Small intestine (tissue), 7 donors: ENCODE measurements at regions not wholly inside any gene's neighbourhood (a gene's known extent, or its start where the extent isn't known, plus 50 kb on each side); places are given as distances from the start of the nearest gene placed in this dataset.
A peak's percentile ranks its signal among the peaks of the same experiment; 100 is the strongest.

ENCODE experiments used
- DNase-seq, 2 donors: peaks; one replicate each; pipeline versions ENCODE4 v3.0.0 to v3.0.0-alpha.2; 2013
- FAIRE-seq: peaks from 2 replicates; lab custom pipeline; 2012; peaks lifted over from hg19 to GRCh38; lab: Jason Lieb, UNC
- H3K27ac ChIP-seq, 3 donors: one replicate each; pipeline ENCODE4 v1.5.1; 2013; ENCODE audit warnings: low read length in 2 of 3, mild to moderate bottlenecking in 2 of 3, control low read depth in 1 of 3, inconsistent platforms in 1 of 3, low read depth in 1 of 3, moderate library complexity in 1 of 3
- H3K27me3 ChIP-seq, 3 donors: one replicate each; pipeline ENCODE4 v1.6.1; 2013; ENCODE audit warnings: low read length in 3 of 3, inconsistent platforms in 1 of 3; ENCODE audit not compliant: control insufficient read depth in 3 of 3, insufficient read depth in 3 of 3
- H3K36me3 ChIP-seq, 3 donors: one replicate each; pipeline ENCODE4 v1.6.1; 2013; ENCODE audit warnings: low read length in 3 of 3, inconsistent platforms in 1 of 3, low read depth in 1 of 3, mild to moderate bottlenecking in 1 of 3, moderate library complexity in 1 of 3; ENCODE audit not compliant: control insufficient read depth in 3 of 3, insufficient read depth in 2 of 3
- H3K4me1 ChIP-seq, 3 donors: one replicate each; pipeline ENCODE4 v1.6.1; 2013; ENCODE audit warnings: low read length in 2 of 3, inconsistent platforms in 1 of 3, low read depth in 1 of 3, mild to moderate bottlenecking in 1 of 3, moderate library complexity in 1 of 3; ENCODE audit not compliant: control insufficient read depth in 3 of 3, insufficient read depth in 2 of 3
- H3K4me3 ChIP-seq, 3 donors: one replicate each; pipeline ENCODE4 v1.5.1; 2013; ENCODE audit warnings: low read length in 3 of 3, control low read depth in 1 of 3, inconsistent platforms in 1 of 3, low read depth in 1 of 3, mild to moderate bottlenecking in 1 of 3, moderate library complexity in 1 of 3
- H3K9me3 ChIP-seq, 2 donors: one replicate each; pipeline ENCODE4 v1.6.1; 2013; ENCODE audit warnings: low read depth in 1 of 2, low read length in 1 of 2; ENCODE audit not compliant: control insufficient read depth in 2 of 2, insufficient read depth in 1 of 2
- WGBS, 3 donors: extraction: QIAGEN DNeasy Blood & Tissue Kit; methylation state at CpG; one replicate each; pipeline ENCODE4 v1.1.7; 2013; 5-methylcytosine and 5-hydroxymethylcytosine counted together
- donor health status: healthy with polysubstance abuse.
- donor health status: control.
- donor health status: control.
- donor health status: Bipolar disorder and iron deficiency.
- donor health status: healthy.

DNA sequence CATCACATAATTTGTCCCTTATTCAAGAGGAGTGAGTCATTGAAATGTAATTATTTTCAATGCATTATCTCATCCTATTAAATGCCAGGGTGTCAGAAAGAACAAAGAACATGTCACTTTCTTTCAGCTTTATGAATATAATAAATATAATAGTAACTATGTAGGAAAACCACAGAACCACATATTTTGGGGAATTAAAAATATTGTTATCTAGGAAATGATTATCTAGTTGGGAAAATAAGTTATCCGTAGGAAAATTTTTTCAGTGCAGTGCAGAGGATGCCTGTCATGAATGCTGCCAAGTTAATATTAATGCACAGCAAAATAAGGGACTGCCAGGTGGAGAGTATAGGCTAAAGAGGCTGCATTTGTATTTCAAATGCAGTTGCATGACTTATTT, 844.8 kb downstream of the MAT2B start:
- Histone ChIP-seq H3K9me3 (no peaks in the 10 kb centered on the region), H3K4me3 (no peak overlapping the region), H3K27ac (no peak overlapping the region), H3K27me3 (no peaks in the 10 kb centered on the region), H3K36me3 (no peaks in the 10 kb centered on the region), H3K4me1 (peaks cover 0 to 11% (median 2%) of the 10 kb centered on the region in 3 donors)
- FAIRE-seq (no peak), DNase-seq (no peak)
- WGBS, 3 donors: 79 to 92% (median 84%) methylated on average over 1 of the region's 1 CpG

DNA sequence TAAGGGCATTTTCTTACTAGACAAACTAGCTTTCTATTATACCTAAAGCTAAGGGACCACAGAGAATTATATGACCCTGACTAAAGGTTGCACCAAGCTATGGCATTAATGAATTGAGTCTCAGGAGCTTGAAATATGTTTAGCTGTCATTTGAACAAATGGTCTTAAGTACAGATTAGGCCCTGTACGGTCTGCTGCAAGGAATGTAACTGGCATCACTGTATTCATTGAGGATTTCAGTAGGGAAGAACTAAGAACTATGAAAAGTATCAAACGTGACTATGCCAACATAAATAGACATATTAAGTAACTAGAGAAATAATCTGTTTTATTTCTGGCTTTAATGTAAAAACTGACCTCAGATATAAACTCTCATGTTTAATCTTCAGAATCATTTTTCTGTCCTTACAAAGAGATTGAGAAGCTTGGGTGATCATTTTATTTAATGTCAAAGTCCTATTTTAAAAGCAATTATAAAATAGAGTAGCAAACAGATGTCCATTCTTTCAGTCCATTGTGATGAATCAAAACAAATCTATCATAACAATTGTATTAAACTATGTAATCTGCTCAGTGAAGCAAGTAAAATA, 845.9 kb downstream of the MAT2B start:
- peak in 1 of 2 donors; percentile 8 for DNase-seq
- 35 to 58% (median 46%) methylated on average over 2 of the region's 2 CpGs for WGBS, 3 donors
- no peak overlapping the region for H3K27ac ChIP-seq

DNA sequence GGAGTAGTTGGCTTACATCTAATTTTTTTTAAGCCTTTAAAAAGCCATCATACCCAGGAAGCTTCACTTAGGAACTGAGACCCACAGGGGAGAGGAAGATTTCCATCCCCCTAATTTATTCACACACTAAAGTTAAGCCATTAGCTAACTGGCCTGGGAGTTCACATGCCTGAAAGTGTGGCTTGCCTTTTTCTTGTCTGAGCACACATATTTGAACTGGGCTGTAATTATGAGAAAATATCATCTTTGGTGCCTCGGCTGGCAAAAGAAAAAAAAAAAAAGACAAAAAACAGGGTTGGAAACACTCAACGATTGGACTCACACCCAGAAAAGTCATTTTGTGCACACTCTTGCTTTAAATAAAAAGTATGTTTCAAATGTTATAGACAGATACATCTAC, 847.3 kb downstream of the MAT2B start:
- DNase-seq (no peak), FAIRE-seq (no peak)
- H3K4me1 ChIP-seq: peaks cover 0 to 11% (median 0%) of the 10 kb centered on the region in 3 donors
- no peaks in the 10 kb centered on the region for H3K36me3 ChIP-seq
- H3K27me3 ChIP-seq: no peaks in the 10 kb centered on the region
- no peak overlapping the region for H3K27ac ChIP-seq
- WGBS, 3 donors: 18 to 35% (median 31%) methylated on average over 2 of the region's 2 CpGs
- H3K9me3 ChIP-seq: no peaks in the 10 kb centered on the region
- H3K4me3 ChIP-seq: no peak overlapping the region

More for the DNA sequence above, 845.9 kb downstream of the MAT2B start:
- no peaks in the 10 kb centered on the region for H3K36me3 ChIP-seq
- H3K4me3 ChIP-seq: no peak overlapping the region
- peaks cover 0 to 11% (median 2%) of the 10 kb centered on the region in 3 donors for H3K4me1 ChIP-seq
- H3K9me3 ChIP-seq: no peaks in the 10 kb centered on the region
- no peaks in the 10 kb centered on the region for H3K27me3 ChIP-seq
- peak; percentile 26 for FAIRE-seq

DNA sequence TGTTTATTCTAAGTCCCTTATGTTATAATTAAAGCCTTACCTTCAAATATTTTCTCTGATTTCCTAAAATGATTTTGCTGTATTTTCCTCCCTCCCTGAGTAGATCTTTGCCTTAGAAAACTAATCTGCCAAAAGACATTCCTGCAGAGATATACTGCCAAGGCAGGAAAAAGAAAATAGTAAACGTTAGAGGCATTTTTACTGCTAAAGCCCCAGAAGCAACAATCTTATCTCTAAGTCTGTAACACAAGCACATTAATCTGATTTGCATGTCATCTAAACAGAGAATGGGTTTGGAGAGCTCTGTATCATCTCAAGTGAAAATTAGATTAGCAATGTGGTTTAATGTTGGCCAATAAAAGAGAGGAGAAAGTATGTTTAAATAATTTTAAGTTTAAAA, 847.7 kb downstream of the MAT2B start:
- Histone ChIP-seq H3K27ac (no peak overlapping the region), H3K4me3 (no peak overlapping the region), H3K27me3 (no peaks in the 10 kb centered on the region), H3K36me3 (no peaks in the 10 kb centered on the region), H3K9me3 (no peaks in the 10 kb centered on the region), H3K4me1 (peaks cover 0 to 14% (median 2%) of the 10 kb centered on the region in 3 donors)
- DNase-seq (no peak), FAIRE-seq (no peak)
- WGBS, 3 donors: 4 to 26% (median 22%) methylated on average over 1 of the region's 1 CpG

DNA sequence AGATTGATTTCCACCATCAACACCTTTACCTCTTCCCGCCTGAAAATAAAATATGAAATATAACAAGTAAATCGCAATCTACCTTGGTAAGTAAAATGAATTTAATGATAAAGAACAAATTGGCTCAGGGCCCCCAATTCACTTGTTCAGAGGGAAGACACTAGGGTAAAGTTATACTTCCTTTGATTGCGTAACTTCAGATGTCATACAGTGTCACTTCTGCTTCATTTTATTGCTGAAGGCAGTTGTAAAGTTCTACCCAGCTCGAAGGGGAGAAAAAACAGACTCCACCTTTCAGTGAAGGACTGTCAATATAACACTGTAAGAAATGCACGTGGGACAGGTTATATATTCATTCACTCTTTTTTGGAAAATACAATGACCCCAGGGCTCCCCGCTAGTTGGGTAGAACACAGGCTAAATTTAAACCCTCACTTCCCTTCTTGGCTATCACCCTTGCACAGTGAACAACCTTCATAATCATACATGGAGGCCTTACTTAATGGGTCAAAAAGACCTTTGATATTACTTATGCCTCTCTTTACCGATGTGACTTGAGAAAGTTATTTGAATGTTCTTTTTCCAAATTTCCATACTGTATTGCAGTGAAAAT, 848.8 kb downstream of the MAT2B start:
- no peak overlapping the region for H3K4me3 ChIP-seq
- H3K27ac ChIP-seq: no peak overlapping the region
- H3K27me3 ChIP-seq: no peaks in the 10 kb centered on the region
- H3K36me3 ChIP-seq: no peaks in the 10 kb centered on the region
- FAIRE-seq (no peak), DNase-seq (peak; percentile 10 to 62)
- H3K9me3 ChIP-seq: no peaks in the 10 kb centered on the region
- peaks cover 0 to 25% (median 8%) of the 10 kb centered on the region in 3 donors for H3K4me1 ChIP-seq
- WGBS, 3 donors: 69 to 72% (median 69%) methylated on average over 7 of the region's 7 CpGs

DNA sequence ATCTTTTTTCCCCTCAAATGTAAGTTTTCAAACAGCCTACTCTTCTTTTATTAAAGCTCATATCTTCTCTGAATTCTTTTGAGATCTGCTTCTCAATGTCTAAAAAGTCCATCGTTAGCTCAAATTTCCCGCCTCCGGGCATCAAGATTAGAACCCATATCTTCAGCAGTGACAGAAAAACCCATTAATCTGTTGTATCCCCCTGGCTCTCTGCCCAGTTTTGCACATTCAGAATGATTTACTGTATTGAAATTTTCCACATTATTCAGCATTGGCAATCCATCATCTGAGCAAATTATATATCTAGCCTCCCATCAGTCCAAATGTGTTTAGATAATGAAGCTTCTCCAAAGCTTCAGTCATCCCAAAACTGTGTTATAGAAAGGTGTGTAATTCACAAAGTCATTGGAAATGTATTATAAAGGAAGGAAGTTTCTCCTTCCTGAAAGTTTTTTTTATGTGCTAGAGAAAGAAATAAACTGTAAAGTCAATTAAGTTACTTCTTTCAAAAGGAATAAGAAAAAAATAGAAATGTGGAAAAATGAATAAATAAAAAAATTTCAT, 849.9 kb downstream of the MAT2B start:
- Histone ChIP-seq H3K27ac (no peak overlapping the region), H3K36me3 (no peaks in the 10 kb centered on the region), H3K4me3 (no peak overlapping the region), H3K27me3 (no peaks in the 10 kb centered on the region), H3K9me3 (no peaks in the 10 kb centered on the region), H3K4me1 (peaks cover 0 to 26% (median 8%) of the 10 kb centered on the region in 3 donors)
- DNase-seq (no peak), FAIRE-seq (no peak)
- WGBS, 3 donors: 64 to 95% (median 81%) methylated on average over 3 of the region's 3 CpGs

DNA sequence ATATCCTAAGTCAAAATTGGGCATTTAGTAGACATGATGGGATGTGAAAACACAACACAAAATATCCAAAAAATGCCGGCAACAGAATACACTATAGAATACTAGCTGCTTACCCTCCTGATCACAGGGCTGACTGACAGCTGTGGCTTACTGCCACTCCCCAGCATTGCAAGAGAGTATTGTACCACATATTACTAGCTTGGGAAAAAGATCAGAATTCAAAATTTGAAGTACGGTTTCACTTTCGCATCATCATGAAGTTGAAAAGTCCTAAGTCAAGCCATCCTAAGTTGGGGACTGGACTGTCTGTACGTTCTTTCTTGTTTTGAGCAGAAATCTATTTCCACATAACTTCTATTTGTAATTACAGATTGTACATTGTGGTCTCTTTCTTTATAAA, 851.4 kb downstream of the MAT2B start:
- Histone ChIP-seq H3K9me3 (no peaks in the 10 kb centered on the region), H3K27me3 (no peaks in the 10 kb centered on the region), H3K36me3 (no peaks in the 10 kb centered on the region), H3K4me1 (peaks cover 0 to 24% (median 8%) of the 10 kb centered on the region in 3 donors), H3K27ac (no peak overlapping the region), H3K4me3 (no peak overlapping the region)
- no peak for FAIRE-seq
- no peak for DNase-seq
- WGBS, 3 donors: 87 to 92% (median 87%) methylated on average over 4 of the region's 4 CpGs

DNA sequence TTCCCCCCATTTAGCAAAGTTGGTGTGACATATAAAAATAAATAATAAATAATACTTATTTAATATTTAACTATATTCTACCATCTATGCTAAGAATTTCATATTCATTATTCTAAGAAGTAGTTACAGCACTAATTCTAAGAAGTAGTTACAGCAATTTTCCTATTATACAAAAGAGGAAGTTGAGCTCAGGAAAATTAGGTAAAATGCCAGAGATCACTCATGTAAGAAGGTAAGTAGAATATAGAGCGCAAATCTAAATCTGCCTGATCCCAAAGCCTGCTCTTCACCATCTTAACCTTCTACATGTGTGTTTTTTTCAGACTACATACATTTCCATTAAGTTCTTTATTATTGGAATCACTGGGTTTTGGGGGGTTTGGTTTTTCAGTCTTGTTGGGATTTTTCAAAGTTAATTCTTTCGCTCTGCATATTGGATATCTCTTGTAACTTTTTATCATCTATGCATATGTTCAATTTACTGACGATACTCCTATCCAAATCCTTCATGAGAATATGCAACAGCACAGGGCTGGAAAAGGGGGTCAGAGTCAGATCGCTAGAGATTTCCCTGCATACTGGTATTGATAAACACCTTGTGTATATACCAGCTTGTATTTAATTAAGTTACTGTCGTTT, 852.1 kb downstream of the MAT2B start:
- no peak for FAIRE-seq

More for the DNA sequence above, 852.1 kb downstream of the MAT2B start:
- no peak for DNase-seq
- 75 to 83% (median 77%) methylated on average over 5 of the region's 5 CpGs for WGBS, 3 donors
- Histone ChIP-seq H3K36me3 (no peaks in the 10 kb centered on the region), H3K27me3 (no peaks in the 10 kb centered on the region), H3K9me3 (no peaks in the 10 kb centered on the region), H3K4me1 (peaks cover 0 to 24% (median 8%) of the 10 kb centered on the region in 3 donors), H3K27ac (no peak overlapping the region), H3K4me3 (no peak overlapping the region)
